Right lobe of liver (tissue), 6 donors: ENCODE measurements at regions not wholly inside any gene's neighbourhood (a gene's known extent, or its start where the extent isn't known, plus 50 kb on each side); places are given as distances from the start of the nearest gene placed in this dataset.
A peak's percentile ranks its signal among the peaks of the same experiment; 100 is the strongest.

Experiments
- ATAC-seq, 4 donors: fragments of 200-7000 bp; cut with Tn5 transposase; one replicate each; pipeline ENCODE4 v1.9.1; 2020; ENCODE audit warnings: mild to moderate bottlenecking in 4 of 4, moderate library complexity in 4 of 4
- DNase-seq, 3 donors: peaks; one replicate each; pipeline ENCODE4 v3.0.0-alpha.2; 2020
- H3K27ac ChIP-seq, 3 donors: fragments of 200-600 bp; one replicate each; pipeline ENCODE4 v1.8.0; 2022
- H3K27me3 ChIP-seq, 2 donors: fragments of 200-600 bp; one replicate each; pipeline ENCODE4 v1.8.0; 2022
- H3K36me3 ChIP-seq, 4 donors: fragments of 200-600 bp; sonication (generic) in 1 of 4; one replicate each; pipeline versions ENCODE4 v1.5.1 to v1.8.0; 2017 to 2022; ENCODE audit warnings: control low read depth in 1 of 4
- H3K4me1 ChIP-seq, 4 donors: fragments of 200-600 bp; sonication (generic) in 1 of 4; one replicate each; pipeline versions ENCODE4 v1.5.1 to v1.8.0; 2017 to 2022; ENCODE audit warnings: control low read depth in 1 of 4
- H3K4me3 ChIP-seq, 3 donors: fragments of 200-600 bp; one replicate each; pipeline ENCODE4 v1.8.0; 2022
- H3K9me3 ChIP-seq, 4 donors: fragments of 200-600 bp; sonication (generic) in 1 of 4; one replicate each; pipeline versions ENCODE4 v1.5.1 to v1.8.0; 2017 to 2022; ENCODE audit warnings: control low read depth in 1 of 4
- POLR2A ChIP-seq: fragments of 450-650 bp; IDR thresholded peaks from one replicate; pipeline ENCODE4 v1.6.1; 2017; ENCODE audit warnings: antibody characterized with exemption, mild to moderate bottlenecking
- WGBS: methylation state at CpG from one replicate; pipeline ENCODE4 v1.1.6; 2018; ENCODE audit warnings: low coverage, low lambda C conversion rate; ENCODE audit not compliant: insufficient coverage; ENCODE audit errors: missing lambda C conversion rate; 5-methylcytosine and 5-hydroxymethylcytosine counted together
- intact Hi-C, 2 donors: fragments of 100-400 bp; cut with DNase I; formaldehyde crosslinking; loops; one replicate each; pipeline versions ENCODE4 v1.11.2 to v1.14.1; 2022
- TF ChIP-seq, protein P1 (sequence below), 4 donors: fragments of 200-600 bp in 3 of 4; fragments of 450-650 bp in 1 of 4; IDR thresholded peaks; one replicate each; pipeline versions ENCODE4 v1.5.1 to v1.8.0; 2016 to 2022; ENCODE audit warnings: antibody characterized with exemption in 4 of 4, mild to moderate bottlenecking in 2 of 4
- donor health status: DM: no; HTN: yes; CAD: no.
- donor health status: DM: no; HTN: no; CAD: no.
- donor health status: DM: no; HTN: no; CAD: no.
- donor health status: DM: no; HTN: yes; CAD: no.
- donor health status: DM: no; HTN: yes; CAD: no.

DNA sequence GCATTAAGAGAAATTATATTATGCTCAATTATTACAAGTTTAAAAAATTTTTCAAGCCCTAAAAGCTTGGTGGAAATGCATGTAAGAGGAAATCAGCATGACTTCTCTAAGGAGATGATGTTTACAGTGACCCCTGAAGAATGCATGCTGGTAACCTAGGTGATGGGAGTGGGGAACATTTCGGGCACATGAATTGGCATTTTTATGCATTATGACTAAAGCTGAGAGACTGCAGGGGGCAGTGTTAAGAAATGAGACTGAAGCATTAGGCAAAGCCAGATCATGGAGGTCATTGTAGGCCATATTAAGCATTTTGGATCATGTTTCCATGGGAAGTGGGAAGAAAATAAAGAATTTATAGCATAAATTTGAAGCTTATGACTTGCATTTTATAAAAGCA is 421.3 kb downstream of the FAT4 start:
- ATAC-seq = no peak
- Histone ChIP-seq H3K27me3 (no peaks in the 10 kb centered on the region), H3K9me3 (no peaks in the 10 kb centered on the region), H3K4me1 (no peaks in the 10 kb centered on the region), H3K4me3 (no peak overlapping the region), H3K36me3 (no peaks in the 10 kb centered on the region), H3K27ac (no peak overlapping the region)
- no peak for DNase-seq
- 100% methylated on average over 1 of the region's 1 CpG for WGBS
- intact Hi-C loops = no loop called here
- no peak for TF ChIP-seq POLR2A
- TF ChIP-seq, protein P1, sequence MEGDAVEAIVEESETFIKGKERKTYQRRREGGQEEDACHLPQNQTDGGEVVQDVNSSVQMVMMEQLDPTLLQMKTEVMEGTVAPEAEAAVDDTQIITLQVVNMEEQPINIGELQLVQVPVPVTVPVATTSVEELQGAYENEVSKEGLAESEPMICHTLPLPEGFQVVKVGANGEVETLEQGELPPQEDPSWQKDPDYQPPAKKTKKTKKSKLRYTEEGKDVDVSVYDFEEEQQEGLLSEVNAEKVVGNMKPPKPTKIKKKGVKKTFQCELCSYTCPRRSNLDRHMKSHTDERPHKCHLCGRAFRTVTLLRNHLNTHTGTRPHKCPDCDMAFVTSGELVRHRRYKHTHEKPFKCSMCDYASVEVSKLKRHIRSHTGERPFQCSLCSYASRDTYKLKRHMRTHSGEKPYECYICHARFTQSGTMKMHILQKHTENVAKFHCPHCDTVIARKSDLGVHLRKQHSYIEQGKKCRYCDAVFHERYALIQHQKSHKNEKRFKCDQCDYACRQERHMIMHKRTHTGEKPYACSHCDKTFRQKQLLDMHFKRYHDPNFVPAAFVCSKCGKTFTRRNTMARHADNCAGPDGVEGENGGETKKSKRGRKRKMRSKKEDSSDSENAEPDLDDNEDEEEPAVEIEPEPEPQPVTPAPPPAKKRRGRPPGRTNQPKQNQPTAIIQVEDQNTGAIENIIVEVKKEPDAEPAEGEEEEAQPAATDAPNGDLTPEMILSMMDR (IDR thresholded peaks at IDR 0.05) = no peak

DNA sequence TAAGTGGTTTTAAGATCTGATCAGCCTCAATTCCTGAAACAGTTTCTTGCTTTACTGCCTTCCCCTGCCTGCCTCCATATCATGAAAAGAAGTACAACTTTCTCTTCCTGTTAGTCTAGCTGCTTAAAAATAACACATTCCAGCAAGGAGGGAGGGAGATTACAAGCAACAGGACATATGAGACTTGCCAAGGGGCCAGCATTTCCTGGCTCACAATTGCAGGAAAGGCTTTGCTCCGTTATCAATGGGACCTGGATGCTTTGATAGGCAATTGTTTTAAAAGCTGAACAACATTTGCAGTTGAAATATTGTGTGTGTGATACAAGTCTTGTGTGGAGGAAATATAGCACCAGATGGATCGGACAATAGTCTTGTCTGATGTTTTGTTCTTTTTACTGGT is 425.0 kb downstream of the FAT4 start:
- no peak overlapping the region for H3K27ac ChIP-seq
- peak; percentile 70 to 87 (median 78) for ATAC-seq

DNA sequence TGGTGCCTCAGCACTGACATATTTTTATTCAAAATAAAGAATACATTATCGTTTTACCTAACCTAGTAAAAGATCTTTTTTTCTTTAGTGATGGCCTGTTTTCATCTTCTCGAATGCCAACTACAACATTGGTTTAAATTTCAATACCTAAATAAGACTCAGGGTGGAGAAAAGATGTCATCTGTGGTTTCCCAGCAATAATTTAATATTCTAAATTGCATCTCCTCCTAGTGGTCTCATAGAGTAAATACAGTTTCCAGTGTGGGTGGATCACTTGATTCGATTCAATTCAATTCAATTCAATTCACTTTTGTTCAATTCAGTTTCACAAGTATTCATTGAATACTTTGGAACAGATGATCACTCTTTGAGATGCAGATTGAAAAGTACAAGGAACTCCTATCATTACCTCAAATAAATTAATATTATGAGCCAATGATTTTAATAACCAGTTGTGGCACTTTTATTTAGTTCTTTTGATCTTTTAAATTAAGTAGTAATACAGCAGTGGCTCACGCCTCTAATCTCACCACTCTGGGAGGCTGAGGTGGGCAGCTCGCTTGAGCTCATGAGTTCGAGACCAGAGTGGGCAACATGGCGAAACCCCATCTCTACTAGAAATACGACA is 427.2 kb downstream of the FAT4 start:
- TF ChIP-seq, protein P1 (IDR thresholded peaks at IDR 0.05) = peak; percentile 52 to 81 (median 59)
- no peak for TF ChIP-seq POLR2A
- no peak overlapping the region for H3K27ac ChIP-seq
- ATAC-seq (peak; percentile 72 to 87 (median 80)), DNase-seq (no peak)
- no peak overlapping the region for H3K4me3 ChIP-seq
- no peaks in the 10 kb centered on the region for H3K9me3 ChIP-seq
- no peaks in the 10 kb centered on the region for H3K36me3 ChIP-seq
- WGBS = 52% methylated on average over 8 of the region's 8 CpGs
- intact Hi-C loops = loop anchor here in 1 of 2 donors (10.0 kb wide), 1 partner anchor 427 kb away; the partner anchor contains the start of gene FAT4
- no peaks in the 10 kb centered on the region for H3K27me3 ChIP-seq
- H3K4me1 ChIP-seq = no peaks in the 10 kb centered on the region

More for the DNA sequence above, 425.0 kb downstream of the FAT4 start:
- TF ChIP-seq, protein P1 (IDR thresholded peaks at IDR 0.05) = no peak
- TF ChIP-seq POLR2A = no peak
- intact Hi-C loops = loop anchor here in 1 of 2 donors (10.0 kb wide), 1 partner anchor 425 kb away; the partner anchor contains the start of gene FAT4
- 30% methylated on average over 2 of the region's 2 CpGs for whole genome bisulfite sequencing
- Histone ChIP-seq H3K9me3 (no peaks in the 10 kb centered on the region), H3K4me3 (no peak overlapping the region), H3K27me3 (no peaks in the 10 kb centered on the region), H3K36me3 (no peaks in the 10 kb centered on the region), H3K4me1 (no peaks in the 10 kb centered on the region)
- DNase-seq = no peak

DNA sequence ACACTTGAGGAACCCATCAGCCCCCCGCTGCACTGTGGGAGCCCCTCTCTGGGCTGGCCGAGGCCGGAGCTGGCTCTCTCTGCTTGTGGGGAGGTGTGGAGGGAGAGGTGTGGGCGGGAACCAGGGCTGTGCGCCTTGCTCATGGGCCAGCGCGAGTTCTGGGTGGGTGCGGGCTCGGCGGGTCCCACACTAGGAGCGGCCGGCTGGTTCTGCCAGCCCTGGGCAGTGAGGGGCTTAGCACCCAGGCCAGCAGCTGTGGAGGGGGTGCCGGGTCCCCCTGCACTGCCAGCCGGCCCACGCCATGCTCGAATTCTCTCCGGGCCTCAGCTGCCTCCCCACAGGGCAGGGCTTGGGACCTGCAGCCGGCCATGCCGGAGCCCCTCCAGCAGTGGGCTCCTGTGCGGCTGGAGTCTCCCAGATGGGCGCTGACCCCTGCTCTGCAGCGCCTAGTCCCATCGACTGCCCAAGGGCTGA is 430.2 kb downstream of the FAT4 start:
- Histone ChIP-seq H3K27ac (no peak overlapping the region), H3K36me3 (no peaks in the 10 kb centered on the region), H3K4me1 (no peaks in the 10 kb centered on the region), H3K27me3 (no peaks in the 10 kb centered on the region), H3K9me3 (no peaks in the 10 kb centered on the region), H3K4me3 (no peak overlapping the region)
- peak in 1 of 4 donors; percentile 31 for ATAC-seq
- intact Hi-C loops = loop anchor here in 1 of 2 donors (10.0 kb wide), 1 partner anchor 430 kb away; the partner anchor contains the start of gene FAT4
- WGBS = 100% methylated on average over 1 of the region's 23 CpGs
- TF ChIP-seq, protein P1 (IDR thresholded peaks at IDR 0.05) = no peak
- no peak for TF ChIP-seq POLR2A
- no peak for DNase-seq
